T-helper 17 cell (primary cell): ENCODE measurements at regions not wholly inside any gene's neighbourhood (a gene's known extent, or its start where the extent isn't known, plus 50 kb on each side); places are given as distances from the start of the nearest gene placed in this dataset.
"Not testable (repeated sequence)": the region's sequence is repeated elsewhere in the genome, so short reads cannot be mapped to it uniquely, and the experiment has no call there.

Experiments
- ATAC-seq: fragments of 150-1000 bp; cut with Tn5 transposase; 2 replicates; pipeline ENCODE4 v1.10.0; 2021; ENCODE audit warnings: mild to moderate bottlenecking, moderate library complexity
- DNase-seq, 3 donors: peaks; one replicate each; pipeline versions ENCODE4 v3.0.0 to v3.0.0-alpha.2; 2020 to 2021
- H3K9me3 ChIP-seq: one replicate; pipeline ENCODE4 v1.7.0; 2013; ENCODE audit warnings: low read length, mild to moderate bottlenecking; ENCODE audit not compliant: control insufficient read depth, poor library complexity, severe bottlenecking
- H3K27ac Mint-ChIP-seq: one replicate; pipeline ENCODE4 v1.8.0; 2022; ENCODE audit warnings: mild to moderate bottlenecking, moderate library complexity, mixed read lengths
- H3K27me3 Mint-ChIP-seq: one replicate; pipeline ENCODE4 v1.8.0; 2022; ENCODE audit warnings: mixed read lengths
- H3K36me3 Mint-ChIP-seq: one replicate; pipeline ENCODE4 v1.8.0; 2022; ENCODE audit warnings: low read depth, mixed read lengths
- H3K4me1 Mint-ChIP-seq: one replicate; pipeline ENCODE4 v1.8.0; 2022; ENCODE audit warnings: mild to moderate bottlenecking, mixed read lengths
- H3K4me3 Mint-ChIP-seq: one replicate; pipeline ENCODE4 v1.8.0; 2022; ENCODE audit warnings: mild to moderate bottlenecking, moderate library complexity, mixed read lengths

DNA sequence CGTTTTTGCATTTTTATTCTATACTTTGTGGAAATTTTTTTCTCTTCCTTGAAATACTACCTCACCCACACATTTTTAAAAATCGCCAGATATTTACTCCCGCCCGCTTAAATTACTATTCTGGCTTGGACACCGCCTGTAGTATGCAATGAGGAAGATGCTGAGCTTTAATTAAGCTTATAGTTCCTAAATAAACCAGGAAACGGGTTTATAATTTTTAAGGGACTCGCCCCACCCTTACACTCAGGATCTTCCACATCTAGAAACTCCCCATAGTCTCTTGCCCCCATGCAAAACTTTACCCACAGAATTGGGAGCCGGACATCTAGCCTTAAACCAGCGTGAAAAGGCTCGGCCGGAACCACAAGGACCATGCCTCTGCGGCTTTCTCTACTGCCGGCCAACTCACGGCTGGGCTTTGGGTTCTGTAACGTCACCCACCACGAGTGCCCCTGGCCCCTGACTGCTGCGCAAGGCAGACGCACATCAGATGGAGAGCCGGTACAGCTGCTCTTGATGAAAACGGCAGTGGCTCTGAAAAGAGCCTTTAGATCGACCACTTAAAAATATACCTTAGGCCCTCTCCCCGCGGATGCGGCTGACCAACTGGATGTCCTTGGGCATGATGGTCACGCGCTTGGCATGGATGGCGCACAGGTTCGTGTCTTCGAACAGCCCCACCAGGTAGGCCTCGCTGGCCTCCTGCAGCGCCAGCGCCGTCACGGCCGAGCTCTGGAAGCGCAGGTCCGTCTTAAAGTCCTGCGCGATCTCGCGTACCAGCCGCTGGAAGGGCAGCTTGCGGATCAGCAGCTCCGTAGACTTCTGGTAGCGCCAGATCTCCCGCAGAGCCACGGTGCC lies 66.3 kb downstream of the FAM72B start:
- not testable (repeated sequence) for H3K9me3 ChIP-seq, DNase-seq, ATAC-seq, H3K27me3 Mint-ChIP-seq, H3K4me1 Mint-ChIP-seq, H3K36me3 Mint-ChIP-seq, H3K27ac Mint-ChIP-seq
- peak overlapping the region; percentile 62 for H3K4me3 Mint-ChIP-seq
